ENCODE measurements at regions not wholly inside any gene's neighbourhood (a gene's known extent, or its start where the extent isn't known, plus 50 kb on each side); places are given as distances from the start of the nearest gene placed in this dataset.

- no peak for TF ChIP-seq POLR2A (IDR thresholded peaks at IDR 0.05)
- TF ChIP-seq CTCF (IDR thresholded peaks at IDR 0.05) = no peak
These were observed 1146.8 kb downstream of the UQCRFS1 start for GRCh38 chr19:28066161-28066560.
